NCI-H1105 (cell line): ENCODE measurements at regions not wholly inside any gene's neighbourhood (a gene's known extent, or its start where the extent isn't known, plus 50 kb on each side); places are given as distances from the start of the nearest gene placed in this dataset.
"Not testable (repeated sequence)": the region's sequence is repeated elsewhere in the genome, so short reads cannot be mapped to it uniquely, and the experiment has no call there.

ENCODE experiments used
- DNase-seq: peaks from one replicate; lab custom pipeline; 2025; lab: John Stamatoyannopoulos, UW

DNA sequence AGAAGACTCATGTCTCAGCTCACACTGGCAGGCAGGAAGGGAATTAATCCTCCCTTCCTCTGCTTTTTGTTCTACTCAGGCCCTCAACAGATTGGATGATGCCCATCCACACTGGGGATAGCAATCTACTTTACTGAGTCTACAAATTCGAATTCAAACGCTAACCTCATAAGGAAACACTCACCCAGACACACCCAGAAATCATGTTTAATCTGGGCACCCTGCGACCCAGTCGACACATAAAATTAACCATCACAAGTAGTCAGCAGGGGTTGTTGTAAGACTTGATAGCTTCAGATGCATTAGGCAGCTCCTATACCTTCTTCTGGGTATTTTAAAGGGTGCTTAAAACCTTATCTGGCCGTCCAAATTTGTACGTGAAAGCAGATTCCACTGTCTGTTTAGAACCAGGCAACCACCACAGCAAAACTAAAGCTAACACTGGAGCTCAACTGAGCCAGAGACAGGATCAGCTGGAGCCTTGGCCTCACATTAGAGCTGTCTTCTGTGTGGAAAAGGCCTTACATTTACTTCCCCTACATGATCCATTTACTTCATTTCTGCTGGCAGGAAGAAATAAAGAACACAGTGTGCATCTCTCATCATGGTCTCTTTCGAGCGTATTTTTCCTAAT lies 407.3 kb upstream of the PPP2R3A start:
- no peak for DNase-seq

- DNase-seq, result no peak
Observed at GRCh38 chr3:135558906-135559305, 406.6 kb upstream of the PPP2R3A start.

DNA sequence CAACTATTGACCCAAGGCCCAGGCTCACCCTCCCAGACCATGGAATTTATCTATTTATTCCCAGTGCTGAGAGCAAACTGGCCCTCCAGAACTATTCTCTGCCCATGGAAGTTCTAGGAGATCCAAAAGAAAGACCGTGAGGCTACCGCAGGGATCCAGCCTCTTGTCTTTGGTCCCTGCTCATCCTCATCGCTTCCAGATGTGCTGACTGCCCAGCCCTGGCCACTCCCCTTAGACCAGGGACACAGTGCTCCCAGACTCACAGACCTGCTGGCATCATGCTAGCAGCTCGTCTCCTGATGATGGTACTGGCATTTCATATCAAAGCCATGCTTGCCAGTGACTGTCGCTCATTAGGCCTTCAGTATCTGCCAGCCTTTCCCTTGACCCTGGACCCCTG lies 405.7 kb upstream of the PPP2R3A start:
- no peak for DNase-seq

DNA sequence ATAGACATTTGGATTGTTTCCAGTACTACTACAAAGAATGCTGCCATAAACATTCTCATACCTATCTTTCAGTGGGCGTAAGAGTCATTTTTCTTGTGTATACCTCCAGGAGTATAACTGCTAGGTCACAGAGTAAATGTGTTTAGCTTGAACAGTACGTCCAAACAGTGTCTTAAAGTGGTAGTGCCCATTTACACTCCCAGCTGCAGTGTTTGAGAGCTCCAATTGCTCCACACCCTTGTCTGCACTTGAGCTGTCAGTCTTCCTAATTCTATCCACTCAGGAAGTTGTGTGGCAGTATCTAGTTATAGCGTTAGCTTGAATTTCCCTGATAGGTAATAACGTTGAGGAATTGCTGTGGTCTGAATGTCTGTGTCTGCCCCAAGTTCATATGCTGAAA lies 404.7 kb upstream of the PPP2R3A start:
- DNase-seq, result no peak

GRCh38 chr3:135564696-135565095 lies 400.8 kb upstream of the PPP2R3A start:
- no peak for DNase-seq

DNA sequence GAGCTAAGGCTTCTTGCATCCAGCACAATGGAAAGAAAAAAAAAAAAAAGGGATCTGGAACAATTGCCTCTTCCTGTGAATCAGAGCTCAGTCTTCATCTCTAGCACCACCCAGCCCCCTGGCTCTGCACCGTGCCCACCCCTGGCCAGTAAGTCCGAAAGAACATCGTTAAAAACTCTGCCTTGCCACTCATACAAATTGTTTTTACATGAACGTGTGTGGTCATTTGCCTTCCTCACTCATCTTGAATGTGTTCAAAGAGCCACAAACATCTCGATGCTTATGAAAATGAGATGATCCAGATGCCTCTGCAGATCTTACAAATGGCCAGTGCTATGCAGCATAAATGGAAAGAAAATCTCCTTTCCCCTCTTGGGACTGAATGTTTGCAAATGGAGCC lies 400.0 kb upstream of the PPP2R3A start:
- DNase-seq, result no peak

- DNase-seq, result no peak
Observed at GRCh38 chr3:135567223-135567622, 398.3 kb upstream of the PPP2R3A start.

DNA sequence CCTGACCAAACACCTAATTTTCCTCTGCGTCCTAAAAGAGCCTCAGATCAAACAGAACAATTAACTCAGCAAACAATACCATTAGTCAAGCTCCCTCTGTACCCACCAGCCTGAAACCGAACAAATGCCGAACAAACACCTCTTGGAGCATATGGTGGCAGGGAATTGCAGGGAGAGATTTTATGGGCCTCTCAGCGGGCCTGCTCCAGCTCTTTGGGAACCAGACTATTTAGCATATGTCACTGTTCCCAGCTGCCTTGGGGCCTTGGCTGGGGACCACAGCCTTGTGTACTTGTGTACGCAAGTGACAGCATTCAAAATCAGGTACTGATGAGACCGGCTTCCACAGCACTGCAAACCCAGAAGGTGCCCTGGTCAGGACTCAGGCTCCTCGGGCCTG lies 388.8 kb upstream of the PPP2R3A start:
- peak; percentile 35 for DNase-seq

- no peak for DNase-seq
Observed at GRCh38 chr3:135581806-135582205, 383.7 kb upstream of the PPP2R3A start.

GRCh38 chr3:135582800-135583199 lies 382.7 kb upstream of the PPP2R3A start:
- no peak for DNase-seq

- DNase-seq, result no peak
Observed at GRCh38 chr3:135596563-135596962, 369.0 kb upstream of the PPP2R3A start.

DNA sequence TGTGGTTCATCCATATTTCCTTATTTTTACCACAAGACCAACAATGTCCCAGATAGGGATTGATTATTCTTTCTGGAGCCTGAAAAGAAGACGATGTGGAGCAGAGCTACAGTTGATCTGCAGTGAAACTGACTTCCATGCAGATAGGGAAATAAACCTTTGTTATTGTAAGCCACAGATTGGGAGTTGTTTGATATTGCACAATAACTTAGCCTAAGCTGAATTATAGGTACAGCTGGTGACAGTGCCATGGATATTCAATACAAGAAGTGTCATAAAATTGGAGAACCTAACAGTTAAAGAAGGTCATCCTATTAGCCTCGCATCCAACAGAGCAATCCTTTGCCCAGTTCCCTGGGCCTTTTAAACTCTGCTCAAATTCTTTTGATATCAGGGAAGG lies 367.7 kb upstream of the PPP2R3A start:
- DNase-seq, result no peak

GRCh38 chr3:135598597-135598996 lies 366.9 kb upstream of the PPP2R3A start:
- no peak for DNase-seq

GRCh38 chr3:135604512-135604911 lies 361.0 kb upstream of the PPP2R3A start:
- DNase-seq, result not testable (repeated sequence)

- no peak for DNase-seq
Observed at GRCh38 chr3:135618123-135618522, 347.4 kb upstream of the PPP2R3A start.

- DNase-seq, result no peak
Observed at GRCh38 chr3:135621184-135621920, 344.2 kb upstream of the PPP2R3A start.

DNA sequence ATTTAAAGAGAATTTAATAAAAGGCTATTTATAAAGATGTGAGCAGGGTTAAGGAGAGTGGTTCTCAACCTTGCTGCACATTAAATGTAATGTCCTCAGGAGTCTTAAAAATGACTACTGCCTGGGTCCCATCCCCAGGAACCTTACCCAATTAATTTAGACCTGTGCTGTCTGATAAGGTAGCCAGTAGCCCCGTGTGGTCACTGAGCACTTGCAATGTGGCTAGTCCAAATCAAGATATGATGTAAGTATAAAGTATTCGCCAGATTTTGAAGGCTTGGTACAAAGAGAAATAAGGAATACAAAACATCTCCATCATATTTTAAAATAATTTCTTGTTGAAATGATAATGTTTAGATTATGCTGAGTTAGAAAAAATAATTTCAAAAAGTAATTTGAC lies 343.3 kb upstream of the PPP2R3A start:
- DNase-seq, result no peak

- no peak for DNase-seq
Observed at GRCh38 chr3:135622656-135623055, 342.9 kb upstream of the PPP2R3A start.

- DNase-seq, result no peak
Observed at GRCh38 chr3:135623558-135623957, 342.0 kb upstream of the PPP2R3A start.

DNA sequence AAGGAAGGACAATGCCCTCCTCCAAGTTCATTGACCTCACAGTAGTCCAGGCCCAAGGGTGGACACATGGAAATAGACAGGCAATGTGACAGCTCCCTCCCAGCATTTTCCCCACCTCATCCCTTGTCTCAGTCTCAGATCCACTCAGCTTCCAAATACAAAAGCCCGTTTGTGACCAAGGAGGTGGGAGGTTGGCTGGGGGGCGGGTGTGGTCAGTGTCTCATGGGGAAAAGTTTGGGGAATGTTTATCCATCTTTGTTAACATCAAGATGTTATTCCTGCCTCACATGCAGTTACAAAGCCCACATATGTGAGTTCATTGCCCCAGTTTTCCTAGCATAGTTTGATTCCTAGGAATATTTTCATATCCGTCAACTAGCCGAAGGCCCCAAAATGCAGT lies 338.5 kb upstream of the PPP2R3A start:
- no peak for DNase-seq

GRCh38 chr3:135629701-135630408 lies 335.7 kb upstream of the PPP2R3A start:
- no peak for DNase-seq

DNA sequence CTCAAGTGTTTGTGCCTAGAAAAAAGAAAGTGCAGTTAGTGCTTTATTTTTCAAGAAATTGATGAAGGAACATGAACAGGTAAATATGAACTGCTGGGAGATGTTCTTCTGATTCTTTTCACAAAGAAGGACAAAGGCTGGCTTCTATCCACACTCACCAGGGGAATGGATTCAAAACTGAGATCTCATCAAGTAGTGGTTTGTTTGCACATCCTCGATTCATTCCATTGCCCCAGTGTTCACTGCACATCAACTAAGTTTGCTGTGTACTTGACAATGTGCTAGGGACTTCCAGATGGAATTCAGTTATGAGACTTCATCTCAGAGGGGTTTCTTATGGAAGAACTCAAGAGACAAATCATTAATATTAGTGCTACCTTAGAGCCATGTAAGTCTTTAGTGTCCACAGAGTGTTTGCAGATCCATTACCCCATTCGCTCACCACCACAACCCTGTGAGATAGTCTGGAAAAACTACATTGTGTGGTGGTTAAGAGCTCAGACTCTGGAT lies 332.9 kb upstream of the PPP2R3A start:
- DNase-seq, result no peak

DNA sequence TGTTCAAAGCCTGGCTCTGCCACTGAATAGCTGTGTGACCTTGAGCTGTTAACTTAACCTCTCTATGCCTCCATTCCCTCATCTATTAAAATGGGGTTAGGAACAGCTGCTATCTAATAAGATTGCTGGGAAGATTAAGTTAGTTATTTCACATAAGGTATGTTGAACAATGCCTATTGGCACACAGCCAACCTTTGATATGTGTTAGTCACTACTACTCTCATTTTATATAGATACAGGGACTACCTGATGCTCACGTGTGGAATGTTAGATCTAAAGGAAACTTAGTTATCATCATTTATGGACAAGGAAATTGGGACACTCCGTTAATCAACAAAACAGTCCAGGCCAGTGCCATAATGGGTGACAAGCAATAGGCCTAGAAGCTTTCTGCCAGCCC lies 332.4 kb upstream of the PPP2R3A start:
- no peak for DNase-seq
